Testis (tissue), 2 donors: ENCODE measurements at regions not wholly inside any gene's neighbourhood (a gene's known extent, or its start where the extent isn't known, plus 50 kb on each side); places are given as distances from the start of the nearest gene placed in this dataset.

ENCODE experiments used
- DNase-seq: peaks from one replicate; pipeline ENCODE4 v3.0.0-alpha.2; 2019
- H3K27ac ChIP-seq, 2 donors: fragments of 200-600 bp; sonication (generic); one replicate each; pipeline ENCODE4 v1.5.1; 2019
- H3K27me3 ChIP-seq: fragments of 200-600 bp; sonication (generic); one replicate; pipeline ENCODE4 v1.5.1; 2019
- H3K36me3 ChIP-seq: fragments of 200-600 bp; sonication (generic); one replicate; pipeline ENCODE4 v1.5.1; 2017; ENCODE audit warnings: low read depth; ENCODE audit errors: missing control alignments
- H3K4me1 ChIP-seq: fragments of 200-600 bp; sonication (generic); one replicate; pipeline ENCODE4 v1.5.1; 2019
- H3K4me3 ChIP-seq, 2 donors: fragments of 200-600 bp; sonication (generic); one replicate each; pipeline ENCODE4 v1.5.1; 2017 to 2019
- H3K9me3 ChIP-seq: fragments of 200-600 bp; sonication (generic); one replicate; pipeline ENCODE4 v1.5.1; 2017
- CTCF ChIP-seq, 3 experiments: fragments of 450-650 bp in 2 of 3; fragments of 200-600 bp in 1 of 3; sonication (generic) in 1 of 3; IDR thresholded peaks; one replicate each; pipeline ENCODE4 v1.5.1; 2016 to 2019; ENCODE audit warnings: antibody characterized with exemption in 3 of 3, mild to moderate bottlenecking in 2 of 3, moderate library complexity in 1 of 3
- POLR2A ChIP-seq: fragments of 450-650 bp; IDR thresholded peaks from one replicate; pipeline ENCODE4 v1.6.1; 2017; ENCODE audit warnings: antibody characterized with exemption, mild to moderate bottlenecking, moderate library complexity
- WGBS, 2 donors: methylation state at CpG; one replicate each; pipeline ENCODE4 v1.1.5; 2018; 5-methylcytosine and 5-hydroxymethylcytosine counted together
- intact Hi-C: fragments of 100-400 bp; cut with DNase I; formaldehyde crosslinking; loops from one replicate; pipeline ENCODE4 v1.15.1; 2023; ENCODE audit warnings: low total_unique reads

GRCh38 chr18:67650686-67651385 lies 134.3 kb upstream of the DSEL start:
- Histone ChIP-seq H3K27ac (no peak overlapping the region), H3K4me1 (no peaks in the 10 kb centered on the region), H3K27me3 (no peaks in the 10 kb centered on the region), H3K4me3 (no peak overlapping the region), H3K9me3 (no peaks in the 10 kb centered on the region), H3K36me3 (no peaks in the 10 kb centered on the region)
- 48 to 49% methylated on average over 6 of the region's 6 CpGs for WGBS, 2 donors
- DNase-seq: no peak
- TF ChIP-seq CTCF (IDR thresholded peaks at IDR 0.05) (no peak), POLR2A (no peak)
- intact Hi-C loops: no loop called here

- 96% methylated on average over 2 of the region's 2 CpGs for WGBS, 2 donors
- TF ChIP-seq POLR2A: no peak
These were observed 130.4 kb upstream of the DSEL start for GRCh38 chr18:67646890-67647289.

GRCh38 chr18:67644226-67644625 lies 127.7 kb upstream of the DSEL start:
- 91 to 100% methylated on average over 2 of the region's 2 CpGs for WGBS, 2 donors
- intact Hi-C loops: no loop called here
- H3K4me1 ChIP-seq: no peaks in the 10 kb centered on the region
- H3K36me3 ChIP-seq: no peaks in the 10 kb centered on the region
- no peak overlapping the region for H3K4me3 ChIP-seq
- H3K27ac ChIP-seq: no peak overlapping the region
- no peaks in the 10 kb centered on the region for H3K27me3 ChIP-seq
- no peaks in the 10 kb centered on the region for H3K9me3 ChIP-seq
- TF ChIP-seq POLR2A: no peak
- TF ChIP-seq CTCF (IDR thresholded peaks at IDR 0.05): no peak
- DNase-seq: no peak

More at GRCh38 chr18:67646890-67647289, 130.4 kb upstream of the DSEL start:
- Histone ChIP-seq H3K27ac (no peak overlapping the region), H3K36me3 (no peaks in the 10 kb centered on the region), H3K4me3 (no peak overlapping the region), H3K27me3 (no peaks in the 10 kb centered on the region), H3K4me1 (no peaks in the 10 kb centered on the region), H3K9me3 (no peaks in the 10 kb centered on the region)
- intact Hi-C loops: no loop called here
- no peak for DNase-seq

- 91% methylated on average over 2 of the region's 2 CpGs for WGBS, 2 donors
- TF ChIP-seq CTCF (IDR thresholded peaks at IDR 0.05): no peak
These were observed 123.4 kb upstream of the DSEL start for GRCh38 chr18:67639872-67640271.

GRCh38 chr18:67636597-67637385 lies 120.3 kb upstream of the DSEL start:
- H3K27ac ChIP-seq: no peak overlapping the region
- no peaks in the 10 kb centered on the region for H3K27me3 ChIP-seq
- DNase-seq: peak; percentile 15
- no peaks in the 10 kb centered on the region for H3K36me3 ChIP-seq
- WGBS, 2 donors: 68 to 71% methylated on average over 32 of the region's 32 CpGs
- no peak overlapping the region for H3K4me3 ChIP-seq
- no peaks in the 10 kb centered on the region for H3K4me1 ChIP-seq
- H3K9me3 ChIP-seq: no peaks in the 10 kb centered on the region
- intact Hi-C loops: no loop called here
- TF ChIP-seq POLR2A (no peak), CTCF (IDR thresholded peaks at IDR 0.05) (no peak)

More at GRCh38 chr18:67639872-67640271, 123.4 kb upstream of the DSEL start:
- intact Hi-C loops: no loop called here
- DNase-seq: no peak
- no peak overlapping the region for H3K4me3 ChIP-seq
- H3K27me3 ChIP-seq: no peaks in the 10 kb centered on the region
- H3K27ac ChIP-seq: no peak overlapping the region
- no peaks in the 10 kb centered on the region for H3K9me3 ChIP-seq
- H3K36me3 ChIP-seq: no peaks in the 10 kb centered on the region
- H3K4me1 ChIP-seq: no peaks in the 10 kb centered on the region
